Smooth muscle cell (in vitro differentiated cells): ENCODE measurements at regions not wholly inside any gene's neighbourhood (a gene's known extent, or its start where the extent isn't known, plus 50 kb on each side); places are given as distances from the start of the nearest gene placed in this dataset.

ENCODE experiments used
- DNase-seq: peaks from one replicate; lab custom pipeline; 2025; ENCODE audit not compliant: unreplicated experiment; lab: John Stamatoyannopoulos, UW
- H2AFZ ChIP-seq: fragments of 200-600 bp; sonication (generic); 2 replicates; pipeline ENCODE4 v1.6.0; 2016; ENCODE audit warnings: antibody characterized with exemption, low read depth, mild to moderate bottlenecking
- H3F3A ChIP-seq: fragments of 200-600 bp; sonication (generic); 2 replicates; pipeline ENCODE4 v1.6.0; 2017; ENCODE audit warnings: antibody characterized with exemption, low read depth
- H3K27ac ChIP-seq: fragments of 200-600 bp; sonication (generic); 2 replicates; pipeline ENCODE4 v1.5.1; 2016; ENCODE audit warnings: low read depth, mild to moderate bottlenecking
- H3K27me3 ChIP-seq: fragments of 200-600 bp; sonication (generic); 2 replicates; pipeline ENCODE4 v1.6.1; 2016; ENCODE audit warnings: low read depth, mild to moderate bottlenecking
- H3K36me3 ChIP-seq: fragments of 200-600 bp; sonication (generic); 2 replicates; pipeline ENCODE4 v1.5.1; 2016; ENCODE audit warnings: low read depth
- H3K4me1 ChIP-seq: fragments of 200-600 bp; sonication (generic); 2 replicates; pipeline ENCODE4 v1.5.1; 2016; ENCODE audit warnings: low read depth
- H3K4me2 ChIP-seq: fragments of 200-600 bp; sonication (generic); 2 replicates; pipeline ENCODE4 v1.6.0; 2016; ENCODE audit warnings: mild to moderate bottlenecking
- H3K4me3 ChIP-seq: fragments of 200-600 bp; sonication (generic); 2 replicates; pipeline ENCODE4 v1.5.1; 2016; ENCODE audit warnings: mild to moderate bottlenecking
- H3K79me2 ChIP-seq: fragments of 200-600 bp; sonication (generic); 2 replicates; pipeline ENCODE4 v1.6.0; 2016; ENCODE audit warnings: low read depth, mild to moderate bottlenecking
- H3K9ac ChIP-seq: fragments of 200-600 bp; sonication (generic); 2 replicates; pipeline ENCODE4 v1.6.0; 2016; ENCODE audit warnings: low read depth
- H3K9me3 ChIP-seq: fragments of 200-600 bp; sonication (generic); replicated peaks from 2 replicates; pipeline ENCODE4 v1.5.1; 2016; ENCODE audit warnings: low read depth
- H4K20me1 ChIP-seq: fragments of 200-600 bp; sonication (generic); 2 replicates; pipeline ENCODE4 v1.6.0; 2016; ENCODE audit warnings: low read depth
- WGBS: methylation state at CpG from one replicate; pipeline ENCODE4 v1.1.7; 2016; ENCODE audit warnings: low lambda C conversion rate; 5-methylcytosine and 5-hydroxymethylcytosine counted together
- TF ChIP-seq, protein P1 (sequence below): fragments of 200-600 bp; sonication (generic); IDR thresholded peaks from 2 replicates; pipeline ENCODE4 v1.5.1; 2017; ENCODE audit warnings: borderline replicate concordance, mild to moderate bottlenecking, antibody characterized with exemption; ENCODE audit not compliant: insufficient read depth, poor library complexity, severe bottlenecking

DNA sequence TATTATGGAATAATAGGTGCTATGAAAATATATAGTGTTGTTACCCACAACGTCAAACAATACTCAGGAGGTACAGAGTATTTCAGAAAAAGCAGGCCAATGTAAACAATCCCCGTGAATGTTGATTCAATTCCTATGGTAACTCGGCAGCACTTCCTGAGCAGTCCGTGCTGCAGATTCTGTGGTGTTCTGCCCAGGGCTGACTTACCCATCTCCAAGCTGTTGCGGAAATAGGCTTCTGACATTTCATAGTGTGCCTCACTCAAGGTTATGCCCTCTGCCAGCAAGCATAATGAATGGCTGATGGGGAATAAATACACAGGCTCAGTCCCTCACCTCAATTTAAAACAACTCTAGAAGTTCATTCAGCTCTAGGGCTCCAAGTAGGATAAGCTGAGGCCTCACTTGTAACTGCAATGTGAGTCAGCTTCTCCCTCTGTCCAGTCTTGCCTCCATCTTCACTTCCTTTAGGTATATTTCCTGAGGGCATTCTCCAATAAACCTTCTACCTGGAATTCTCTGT lies 177.6 kb downstream of the GNAI1 start:
- H3K27ac ChIP-seq, result peak overlapping the region; percentile 75
- no peaks in the 10 kb centered on the region for H3K9me3 ChIP-seq
- H3K36me3 ChIP-seq, result no peaks in the 10 kb centered on the region
- H4K20me1 ChIP-seq, result no peaks in the 10 kb centered on the region
- no peak for DNase-seq
- H3F3A ChIP-seq, result peaks cover 4% of the 10 kb centered on the region
- no peaks in the 10 kb centered on the region for H3K4me1 ChIP-seq
- peak overlapping the region; percentile 59 for H3K4me2 ChIP-seq
- no peak overlapping the region for H3K4me3 ChIP-seq
- H3K27me3 ChIP-seq, result no peaks in the 10 kb centered on the region
- H3K79me2 ChIP-seq, result no peaks in the 10 kb centered on the region
- H2AFZ ChIP-seq, result peak overlapping the region; percentile 61
- WGBS, result 36% methylated on average over 5 of the region's 5 CpGs
- TF ChIP-seq, protein P1, sequence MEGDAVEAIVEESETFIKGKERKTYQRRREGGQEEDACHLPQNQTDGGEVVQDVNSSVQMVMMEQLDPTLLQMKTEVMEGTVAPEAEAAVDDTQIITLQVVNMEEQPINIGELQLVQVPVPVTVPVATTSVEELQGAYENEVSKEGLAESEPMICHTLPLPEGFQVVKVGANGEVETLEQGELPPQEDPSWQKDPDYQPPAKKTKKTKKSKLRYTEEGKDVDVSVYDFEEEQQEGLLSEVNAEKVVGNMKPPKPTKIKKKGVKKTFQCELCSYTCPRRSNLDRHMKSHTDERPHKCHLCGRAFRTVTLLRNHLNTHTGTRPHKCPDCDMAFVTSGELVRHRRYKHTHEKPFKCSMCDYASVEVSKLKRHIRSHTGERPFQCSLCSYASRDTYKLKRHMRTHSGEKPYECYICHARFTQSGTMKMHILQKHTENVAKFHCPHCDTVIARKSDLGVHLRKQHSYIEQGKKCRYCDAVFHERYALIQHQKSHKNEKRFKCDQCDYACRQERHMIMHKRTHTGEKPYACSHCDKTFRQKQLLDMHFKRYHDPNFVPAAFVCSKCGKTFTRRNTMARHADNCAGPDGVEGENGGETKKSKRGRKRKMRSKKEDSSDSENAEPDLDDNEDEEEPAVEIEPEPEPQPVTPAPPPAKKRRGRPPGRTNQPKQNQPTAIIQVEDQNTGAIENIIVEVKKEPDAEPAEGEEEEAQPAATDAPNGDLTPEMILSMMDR, result no peak
- peak overlapping the region; percentile 60 for H3K9ac ChIP-seq

DNA sequence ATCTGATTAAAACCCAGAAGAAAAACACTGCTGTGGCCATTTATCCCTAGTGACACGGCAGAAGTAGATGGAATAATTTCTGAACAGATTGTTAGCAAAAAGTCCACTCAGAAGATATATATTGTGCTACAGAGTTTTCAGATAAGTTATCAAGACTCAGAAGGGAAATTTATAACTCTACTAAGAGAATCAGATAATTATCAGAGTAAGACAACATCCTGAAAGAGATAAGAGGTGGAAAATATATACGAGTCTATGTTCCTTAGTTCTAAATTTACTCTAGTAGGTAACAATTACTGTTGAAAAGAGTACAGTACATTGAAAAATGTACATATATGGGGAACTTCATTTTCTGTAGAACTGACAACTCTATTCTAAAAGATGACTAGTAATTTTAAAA lies 176.7 kb downstream of the GNAI1 start:
- peak overlapping the region; percentile 60 for H2AFZ ChIP-seq
- H3K27ac ChIP-seq, result peak overlapping the region; percentile 75
- DNase-seq, result no peak

DNA sequence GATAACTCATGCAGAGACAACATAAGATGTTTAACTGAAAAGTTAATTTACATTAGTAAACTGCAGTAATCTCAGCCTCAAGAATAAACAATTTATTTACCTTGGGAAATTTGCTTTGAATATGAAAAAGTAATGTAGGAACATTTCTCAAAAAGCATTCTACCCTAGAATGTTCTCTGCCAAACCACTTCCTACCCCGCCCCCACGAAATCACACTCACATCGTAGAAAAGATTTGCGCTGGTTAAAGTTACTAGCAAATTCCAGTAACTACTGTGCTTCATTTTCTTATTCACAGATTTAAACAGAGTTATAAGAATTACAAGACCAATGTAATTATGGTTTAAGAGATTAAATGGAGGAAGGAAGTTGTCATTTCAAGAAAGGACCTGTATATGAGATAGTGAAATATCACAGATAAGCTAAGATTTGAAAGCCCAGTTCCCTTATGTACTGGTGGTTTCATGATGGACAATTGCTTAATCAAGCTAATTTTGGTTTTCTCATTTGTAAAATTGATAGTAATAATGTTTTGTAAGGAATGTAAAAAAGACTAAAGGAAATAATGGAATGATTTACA lies 175.4 kb downstream of the GNAI1 start:
- Histone ChIP-seq H3K9ac (no peak overlapping the region), H3K9me3 (no peaks in the 10 kb centered on the region), H3K79me2 (no peaks in the 10 kb centered on the region), H3K36me3 (no peaks in the 10 kb centered on the region), H2AFZ (peak overlapping the region; percentile 51), H3K27ac (peak overlapping the region; percentile 52), H3K27me3 (no peaks in the 10 kb centered on the region), H3F3A (peaks cover 4% of the 10 kb centered on the region), H4K20me1 (no peaks in the 10 kb centered on the region), H3K4me1 (no peaks in the 10 kb centered on the region), H3K4me3 (no peak overlapping the region), H3K4me2 (peak overlapping the region; percentile 47)
- WGBS, result 72% methylated on average over 4 of the region's 4 CpGs
- TF ChIP-seq, protein P1, result no peak
- no peak for DNase-seq

More for the DNA sequence above, 176.7 kb downstream of the GNAI1 start:
- H3F3A ChIP-seq, result peaks cover 4% of the 10 kb centered on the region
- H4K20me1 ChIP-seq, result no peaks in the 10 kb centered on the region
- no peaks in the 10 kb centered on the region for H3K9me3 ChIP-seq
- no peak overlapping the region for H3K4me2 ChIP-seq
- TF ChIP-seq, protein P1, result no peak
- H3K4me3 ChIP-seq, result no peak overlapping the region
- peak overlapping the region; percentile 60 for H3K9ac ChIP-seq
- no peaks in the 10 kb centered on the region for H3K4me1 ChIP-seq
- no peaks in the 10 kb centered on the region for H3K36me3 ChIP-seq
- no peaks in the 10 kb centered on the region for H3K79me2 ChIP-seq
- 60% methylated on average over 2 of the region's 2 CpGs for WGBS
- no peaks in the 10 kb centered on the region for H3K27me3 ChIP-seq

DNA sequence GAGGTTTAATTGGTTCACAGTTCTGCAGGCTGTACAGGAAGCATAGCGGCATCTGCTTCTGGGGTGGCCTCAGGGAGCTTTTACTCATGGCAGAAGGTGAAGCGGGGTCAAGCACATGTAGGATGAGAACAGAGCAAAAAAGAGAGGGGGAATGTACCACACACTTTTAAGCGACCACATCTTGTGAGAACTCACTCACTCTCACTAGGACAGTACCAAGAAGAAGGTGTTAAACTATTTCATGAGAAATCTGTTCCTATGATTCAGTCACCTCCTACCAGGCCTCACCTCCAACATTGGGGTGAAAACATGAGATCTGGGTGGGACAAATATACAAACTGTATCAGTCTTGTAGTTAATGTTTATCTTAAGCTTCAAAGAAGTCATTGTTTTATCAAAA lies 174.7 kb downstream of the GNAI1 start:
- Histone ChIP-seq H3K9ac (no peak overlapping the region), H4K20me1 (no peaks in the 10 kb centered on the region), H3K4me1 (no peaks in the 10 kb centered on the region), H3K27me3 (no peaks in the 10 kb centered on the region), H3K4me2 (no peak overlapping the region), H3K79me2 (no peaks in the 10 kb centered on the region), H3K36me3 (no peaks in the 10 kb centered on the region), H3K4me3 (no peak overlapping the region), H3F3A (peaks cover 4% of the 10 kb centered on the region), H3K9me3 (no peaks in the 10 kb centered on the region), H3K27ac (no peak overlapping the region), H2AFZ (no peak overlapping the region)
- DNase-seq, result no peak
- TF ChIP-seq, protein P1, result no peak
- WGBS, result 98% methylated on average over 3 of the region's 3 CpGs
